ENCODE measurements at regions not wholly inside any gene's neighbourhood (a gene's known extent, or its start where the extent isn't known, plus 50 kb on each side); places are given as distances from the start of the nearest gene placed in this dataset.

GRCh38 chr1:55311979-55312378 lies 96.8 kb upstream of the USP24 start:
- no peak for ATAC-seq
- no peaks in the 10 kb centered on the region for H3K27me3 ChIP-seq (ENCODE audit: control insufficient read depth, insufficient read depth, low read length)
- no peak overlapping the region for H3K27ac Mint-ChIP-seq
- WGBS (ENCODE audit: insufficient coverage), result 93% methylated on average over 3 of the region's 4 CpGs
- intact Hi-C loops (cut with micrococcal nuclease), result no loop called here
- no peak overlapping the region for H3K4me3 Mint-ChIP-seq
- peaks cover 3 to 17% of the 10 kb centered on the region in 2 donors for H3K27me3 Mint-ChIP-seq (ENCODE audit: low read depth in 2 of 2)
- no peaks in the 10 kb centered on the region for H3K4me1 Mint-ChIP-seq
- no peaks in the 10 kb centered on the region for H3K36me3 Mint-ChIP-seq
- no peaks in the 10 kb centered on the region for H3K9me3 Mint-ChIP-seq
- H3K36me3 ChIP-seq (ENCODE audit: control insufficient read depth, insufficient read depth, low read length), result no peaks in the 10 kb centered on the region
- TF ChIP-seq CTCF (IDR thresholded peaks at IDR 0.05), result no peak
- no peaks in the 10 kb centered on the region for H3K9me3 ChIP-seq (ENCODE audit: control insufficient read depth, insufficient read depth, low read length)
- DNase-seq, result no peak
- no peak overlapping the region for H3K27ac ChIP-seq (ENCODE audit: low read length)
- no peak overlapping the region for H3K4me3 ChIP-seq (ENCODE audit: low read length)
- no peaks in the 10 kb centered on the region for H3K4me1 ChIP-seq (ENCODE audit: control insufficient read depth, insufficient read depth, low read length)

- no peak overlapping the region for H3K27ac Mint-ChIP-seq
- intact Hi-C loops (cut with micrococcal nuclease), result no loop called here
- no peaks in the 10 kb centered on the region for H3K9me3 Mint-ChIP-seq
- no peak overlapping the region for H3K4me3 Mint-ChIP-seq
- WGBS (ENCODE audit: insufficient coverage), result 82% methylated on average over 7 of the region's 7 CpGs
- Histone ChIP-seq H3K27me3 (ENCODE audit: control insufficient read depth, insufficient read depth, low read length) (no peaks in the 10 kb centered on the region), H3K36me3 (ENCODE audit: control insufficient read depth, insufficient read depth, low read length) (no peaks in the 10 kb centered on the region), H3K9me3 (ENCODE audit: control insufficient read depth, insufficient read depth, low read length) (no peaks in the 10 kb centered on the region), H3K4me3 (ENCODE audit: low read length) (no peak overlapping the region), H3K4me1 (ENCODE audit: control insufficient read depth, insufficient read depth, low read length) (no peaks in the 10 kb centered on the region), H3K27ac (ENCODE audit: low read length) (no peak overlapping the region)
- no peaks in the 10 kb centered on the region for H3K4me1 Mint-ChIP-seq
- peaks cover 3 to 21% of the 10 kb centered on the region in 2 donors for H3K27me3 Mint-ChIP-seq (ENCODE audit: low read depth in 2 of 2)
- no peak for ATAC-seq
- TF ChIP-seq CTCF (IDR thresholded peaks at IDR 0.05), result no peak
- DNase-seq, result no peak
- H3K36me3 Mint-ChIP-seq, result no peaks in the 10 kb centered on the region
Observed at GRCh38 chr1:55311057-55311641, 96.0 kb upstream of the USP24 start.

GRCh38 chr1:55310505-55310971 lies 95.4 kb upstream of the USP24 start:
- Mint-ChIP-seq H3K36me3 (no peaks in the 10 kb centered on the region), H3K27me3 (ENCODE audit: low read depth in 2 of 2) (peaks cover 5 to 21% of the 10 kb centered on the region in 2 donors), H3K9me3 (no peaks in the 10 kb centered on the region), H3K4me1 (peaks cover 0 to 2% of the 10 kb centered on the region in 2 donors), H3K27ac (no peak overlapping the region), H3K4me3 (no peak overlapping the region)
- H3K27ac ChIP-seq (ENCODE audit: low read length), result no peak overlapping the region
- no peaks in the 10 kb centered on the region for H3K9me3 ChIP-seq (ENCODE audit: control insufficient read depth, insufficient read depth, low read length)
- intact Hi-C loops (cut with micrococcal nuclease), result no loop called here
- H3K27me3 ChIP-seq (ENCODE audit: control insufficient read depth, insufficient read depth, low read length), result no peaks in the 10 kb centered on the region
- H3K36me3 ChIP-seq (ENCODE audit: control insufficient read depth, insufficient read depth, low read length), result no peaks in the 10 kb centered on the region
- no peaks in the 10 kb centered on the region for H3K4me1 ChIP-seq (ENCODE audit: control insufficient read depth, insufficient read depth, low read length)
- no peak for DNase-seq
- no peak overlapping the region for H3K4me3 ChIP-seq (ENCODE audit: low read length)
- 94% methylated on average over 2 of the region's 3 CpGs for WGBS (ENCODE audit: insufficient coverage)
- no peak for ATAC-seq
- no peak for TF ChIP-seq CTCF (IDR thresholded peaks at IDR 0.05)
